ENCODE measurements at regions not wholly inside any gene's neighbourhood (a gene's known extent, or its start where the extent isn't known, plus 50 kb on each side); places are given as distances from the start of the nearest gene placed in this dataset.

GRCh38 chr2:7588295-7588694 lies 671.1 kb downstream of the RNF144A start:
- H3K27ac ChIP-seq (ENCODE audit: low read depth, low read length), result no peak overlapping the region
- 74 to 80% (median 77%) methylated on average over 5 of the region's 5 CpGs for WGBS, 3 donors

- no peak overlapping the region for H3K27ac ChIP-seq (ENCODE audit: low read depth, low read length)
- WGBS, 3 donors, result 68 to 74% (median 72%) methylated on average over 5 of the region's 5 CpGs
These were observed 675.5 kb downstream of the RNF144A start for GRCh38 chr2:7592618-7593140.

- H3K27ac ChIP-seq (ENCODE audit: low read depth, low read length), result no peak overlapping the region
These were observed 676.1 kb downstream of the RNF144A start for GRCh38 chr2:7593360-7593759.

GRCh38 chr2:7594211-7594610 lies 677.0 kb downstream of the RNF144A start:
- H3K27ac ChIP-seq (ENCODE audit: low read depth, low read length), result no peak overlapping the region
- 84 to 89% (median 87%) methylated on average over 4 of the region's 4 CpGs for WGBS, 3 donors

- 82 to 90% (median 88%) methylated on average over 3 of the region's 3 CpGs for WGBS, 3 donors
These were observed 678.0 kb downstream of the RNF144A start for GRCh38 chr2:7595206-7595605.

GRCh38 chr2:7598402-7598801 lies 681.2 kb downstream of the RNF144A start:
- 80 to 92% (median 89%) methylated on average over 3 of the region's 3 CpGs for WGBS, 3 donors
- H3K27ac ChIP-seq (ENCODE audit: low read depth, low read length), result no peak overlapping the region

More at GRCh38 chr2:7595206-7595605, 678.0 kb downstream of the RNF144A start:
- H3K27ac ChIP-seq (ENCODE audit: low read depth, low read length), result no peak overlapping the region

DNA sequence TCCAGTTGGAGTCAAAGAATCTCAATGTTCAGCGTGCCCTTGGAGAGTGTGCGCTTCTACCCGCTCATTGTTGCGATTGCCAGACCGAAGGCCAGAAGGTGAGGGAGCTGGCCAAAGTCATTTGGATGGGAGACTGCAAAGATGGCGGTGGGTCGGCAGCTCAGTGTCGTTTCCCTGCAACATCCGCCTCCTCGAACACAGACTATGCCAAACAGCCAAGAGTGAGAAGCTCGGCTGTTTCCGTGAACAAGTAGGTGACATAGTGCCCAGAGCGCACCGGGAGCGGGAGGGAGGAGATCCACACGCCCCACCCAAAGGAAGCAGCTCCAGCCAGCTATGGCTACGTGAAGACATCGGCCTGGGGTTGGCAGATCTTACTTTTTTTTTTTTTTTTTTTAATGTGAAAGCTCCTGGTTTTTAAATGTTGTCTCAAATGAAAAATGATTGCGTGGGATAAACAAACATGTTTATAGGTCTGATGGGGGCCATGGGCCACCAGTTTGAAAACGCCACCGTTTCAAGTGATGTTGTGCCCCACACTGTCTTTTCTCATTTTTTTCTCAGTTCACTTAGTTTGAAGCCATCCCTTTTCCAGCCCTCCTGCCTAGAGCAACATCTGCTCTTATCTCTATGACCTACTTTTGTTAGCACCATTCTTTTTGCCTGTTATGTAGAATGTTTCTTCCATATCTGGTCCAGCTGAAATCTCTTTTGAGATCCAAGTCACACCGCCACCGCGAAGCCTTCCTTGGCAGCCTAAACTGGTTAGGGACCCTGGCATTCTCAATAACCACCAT lies 682.4 kb downstream of the RNF144A start:
- 94 to 96% (median 96%) methylated on average over 24 of the region's 24 CpGs for WGBS, 3 donors
- no peak overlapping the region for H3K27ac ChIP-seq (ENCODE audit: low read depth, low read length)

- no peak overlapping the region for H3K27ac ChIP-seq (ENCODE audit: low read depth, low read length)
- 59 to 66% (median 65%) methylated on average over 1 of the region's 1 CpG for WGBS, 3 donors
These were observed 684.8 kb downstream of the RNF144A start for GRCh38 chr2:7601990-7602389.

DNA sequence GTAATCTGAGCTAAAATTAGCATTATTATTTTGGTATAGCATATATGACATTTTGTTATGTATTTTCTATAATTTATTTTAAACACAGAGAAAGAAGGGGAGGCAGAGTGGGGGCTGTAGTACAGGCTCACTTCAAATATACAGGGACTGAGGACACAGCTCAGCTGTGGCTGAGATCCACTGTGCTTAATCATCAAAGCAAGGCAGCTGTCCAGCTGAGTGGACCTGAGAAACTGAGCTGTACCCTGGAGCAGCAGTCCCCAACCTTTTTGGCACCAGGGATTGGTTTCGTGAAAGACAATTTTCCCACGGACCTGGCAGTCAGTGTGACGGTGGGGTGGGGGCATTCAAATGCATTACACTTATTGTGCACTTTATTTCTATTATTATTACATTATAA lies 687.2 kb downstream of the RNF144A start:
- 83 to 93% (median 88%) methylated on average over 3 of the region's 3 CpGs for WGBS, 3 donors

GRCh38 chr2:7607441-7608173 lies 690.4 kb downstream of the RNF144A start:
- WGBS, 3 donors, result 56 to 76% (median 60%) methylated on average over 8 of the region's 8 CpGs
- no peak overlapping the region for H3K27ac ChIP-seq (ENCODE audit: low read depth, low read length)

More for the DNA sequence above, 687.2 kb downstream of the RNF144A start:
- no peak overlapping the region for H3K27ac ChIP-seq (ENCODE audit: low read depth, low read length)

DNA sequence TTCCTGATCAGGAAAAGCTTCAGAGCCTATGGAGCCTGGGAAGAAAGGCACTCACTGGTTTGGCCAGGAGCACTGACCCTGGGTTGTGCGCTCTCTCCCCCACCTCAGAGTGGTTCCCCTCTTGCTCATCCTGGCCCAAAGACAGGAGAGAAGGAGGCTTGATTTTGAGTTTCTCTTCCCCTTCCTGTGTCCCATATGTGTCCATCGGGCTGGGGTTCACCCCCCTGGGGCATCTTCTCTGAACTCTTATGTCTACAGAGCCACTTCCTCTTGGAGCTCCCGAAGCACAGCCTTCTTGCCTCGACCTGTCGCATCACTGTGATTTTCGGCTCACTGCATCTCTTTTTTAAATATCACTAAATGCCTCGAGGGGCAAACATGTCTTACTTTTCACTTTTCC lies 692.3 kb downstream of the RNF144A start:
- no peak overlapping the region for H3K27ac ChIP-seq (ENCODE audit: low read depth, low read length)
- WGBS, 3 donors, result 74 to 84% (median 84%) methylated on average over 7 of the region's 7 CpGs

- H3K27ac ChIP-seq (ENCODE audit: low read depth, low read length), result no peak overlapping the region
- 84 to 90% (median 86%) methylated on average over 8 of the region's 8 CpGs for WGBS, 3 donors
These were observed 692.8 kb downstream of the RNF144A start for GRCh38 chr2:7609974-7610373.

- H3K27ac ChIP-seq (ENCODE audit: low read depth, low read length), result no peak overlapping the region
- WGBS, 3 donors, result 33 to 74% (median 60%) methylated on average over 4 of the region's 4 CpGs
These were observed 694.5 kb downstream of the RNF144A start for GRCh38 chr2:7611750-7612149.

- H3K27ac ChIP-seq (ENCODE audit: low read depth, low read length), result no peak overlapping the region
- 60 to 82% (median 75%) methylated on average over 3 of the region's 3 CpGs for WGBS, 3 donors
These were observed 695.8 kb downstream of the RNF144A start for GRCh38 chr2:7612969-7613368.

- 90 to 93% (median 93%) methylated on average over 6 of the region's 6 CpGs for WGBS, 3 donors
- H3K27ac ChIP-seq (ENCODE audit: low read depth, low read length), result no peak overlapping the region
These were observed 696.6 kb downstream of the RNF144A start for GRCh38 chr2:7613831-7614230.

- H3K27ac ChIP-seq (ENCODE audit: low read depth, low read length), result no peak overlapping the region
- 68 to 82% (median 75%) methylated on average over 3 of the region's 3 CpGs for WGBS, 3 donors
These were observed 700.8 kb downstream of the RNF144A start for GRCh38 chr2:7618031-7618430.

DNA sequence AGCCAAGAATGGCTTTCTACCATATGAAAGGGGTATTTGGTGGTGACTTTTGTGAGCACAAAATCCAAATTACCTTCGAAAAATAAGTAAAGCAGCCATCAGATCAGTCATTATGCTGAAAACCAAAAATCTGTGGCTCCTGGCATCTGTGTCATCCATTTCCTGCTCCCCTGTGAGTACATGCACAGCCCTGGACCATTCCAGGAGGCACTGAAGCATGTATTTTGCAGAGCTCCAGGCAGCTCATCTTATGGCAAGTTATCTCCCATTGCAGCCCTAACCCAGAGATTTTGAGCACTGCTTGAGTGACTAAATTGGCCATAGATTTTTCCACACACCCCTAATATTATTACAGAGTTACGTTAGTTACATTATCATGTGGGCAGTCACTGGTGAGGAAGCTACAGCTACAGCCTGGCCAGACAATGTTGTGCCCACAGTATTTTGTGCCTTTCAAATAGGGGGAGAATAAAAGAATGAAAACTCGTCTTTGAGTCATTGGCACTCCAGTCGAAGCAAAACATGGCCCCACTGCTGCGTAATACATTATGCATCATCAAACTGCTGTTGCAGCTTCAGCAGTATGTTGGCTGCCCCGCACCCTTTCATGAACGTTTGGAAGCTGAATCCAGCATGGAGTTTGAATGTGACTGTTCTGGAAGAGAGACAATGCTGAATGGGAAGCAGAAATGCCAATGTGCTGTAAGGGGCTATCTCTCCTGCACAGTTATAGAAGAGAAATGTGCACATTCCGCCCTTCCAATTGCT lies 702.2 kb downstream of the RNF144A start:
- WGBS, 3 donors, result 80 to 81% (median 81%) methylated on average over 8 of the region's 8 CpGs
- H3K27ac ChIP-seq (ENCODE audit: low read depth, low read length), result no peak overlapping the region

GRCh38 chr2:7620255-7620654 lies 703.0 kb downstream of the RNF144A start:
- no peak overlapping the region for H3K27ac ChIP-seq (ENCODE audit: low read depth, low read length)
- WGBS, 3 donors, result 83 to 95% (median 91%) methylated on average over 1 of the region's 1 CpG

Data from adipose tissue (tissue), 3 donors.